ENCODE measurements at regions not wholly inside any gene's neighbourhood (a gene's known extent, or its start where the extent isn't known, plus 50 kb on each side); places are given as distances from the start of the nearest gene placed in this dataset.

DNA sequence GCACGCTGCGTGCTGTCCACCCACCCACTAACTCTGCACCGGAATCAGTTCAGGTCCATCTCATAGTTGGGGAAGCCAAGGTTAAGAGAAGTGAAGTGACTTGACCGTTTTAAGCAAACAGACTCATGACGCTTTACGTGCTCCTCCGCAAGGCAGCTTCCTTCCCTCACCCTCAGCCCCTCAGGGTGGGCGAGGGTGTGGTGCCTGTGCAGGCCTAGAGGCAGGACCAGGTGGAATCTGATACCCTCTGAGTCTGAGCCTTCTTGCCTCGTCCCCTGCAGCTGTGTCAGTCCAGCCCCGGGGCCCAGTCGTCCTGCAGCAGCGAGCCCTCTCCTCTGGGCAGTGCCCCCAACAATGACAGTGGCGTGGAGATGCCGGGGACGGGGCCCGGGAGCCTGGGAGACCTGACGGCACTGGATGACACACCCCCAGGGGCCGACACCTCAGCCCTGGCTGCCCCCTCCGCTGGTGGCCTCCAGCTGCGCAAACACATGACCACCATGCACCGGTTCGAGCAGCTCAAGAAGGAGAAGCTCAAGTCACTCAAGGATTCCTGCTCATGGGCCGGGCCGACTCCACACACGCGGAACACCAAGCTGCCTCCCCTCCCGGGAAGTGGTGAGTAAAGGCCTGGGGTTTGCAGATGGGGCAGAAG lies 250.5 kb downstream of the GLI2 start:
- H3K36me3 ChIP-seq (ENCODE audit: control insufficient read depth, insufficient read depth, low read length) = no peaks in the 10 kb centered on the region
- H3K4me1 ChIP-seq = no peaks in the 10 kb centered on the region
- H3K9me3 ChIP-seq = no peaks in the 10 kb centered on the region
- TF ChIP-seq, protein P1, sequence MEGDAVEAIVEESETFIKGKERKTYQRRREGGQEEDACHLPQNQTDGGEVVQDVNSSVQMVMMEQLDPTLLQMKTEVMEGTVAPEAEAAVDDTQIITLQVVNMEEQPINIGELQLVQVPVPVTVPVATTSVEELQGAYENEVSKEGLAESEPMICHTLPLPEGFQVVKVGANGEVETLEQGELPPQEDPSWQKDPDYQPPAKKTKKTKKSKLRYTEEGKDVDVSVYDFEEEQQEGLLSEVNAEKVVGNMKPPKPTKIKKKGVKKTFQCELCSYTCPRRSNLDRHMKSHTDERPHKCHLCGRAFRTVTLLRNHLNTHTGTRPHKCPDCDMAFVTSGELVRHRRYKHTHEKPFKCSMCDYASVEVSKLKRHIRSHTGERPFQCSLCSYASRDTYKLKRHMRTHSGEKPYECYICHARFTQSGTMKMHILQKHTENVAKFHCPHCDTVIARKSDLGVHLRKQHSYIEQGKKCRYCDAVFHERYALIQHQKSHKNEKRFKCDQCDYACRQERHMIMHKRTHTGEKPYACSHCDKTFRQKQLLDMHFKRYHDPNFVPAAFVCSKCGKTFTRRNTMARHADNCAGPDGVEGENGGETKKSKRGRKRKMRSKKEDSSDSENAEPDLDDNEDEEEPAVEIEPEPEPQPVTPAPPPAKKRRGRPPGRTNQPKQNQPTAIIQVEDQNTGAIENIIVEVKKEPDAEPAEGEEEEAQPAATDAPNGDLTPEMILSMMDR (IDR thresholded peaks at IDR 0.05; ENCODE audit: insufficient read depth in 1 of 2, low read depth in 1 of 2, low read length in 1 of 2, severe bottlenecking in 1 of 2, unreplicated experiment in 1 of 2) = no peak
- Mint-ChIP-seq H3K4me3 (ENCODE audit: unreplicated experiment) (no peak overlapping the region), H3K9me3 (ENCODE audit: unreplicated experiment) (no peaks in the 10 kb centered on the region), H3K36me3 (ENCODE audit: insufficient read depth, unreplicated experiment) (no peaks in the 10 kb centered on the region), H3K27ac (ENCODE audit: unreplicated experiment) (no peak overlapping the region), H3K4me1 (ENCODE audit: low read depth, unreplicated experiment) (no peaks in the 10 kb centered on the region), H3K27me3 (ENCODE audit: insufficient read depth, unreplicated experiment) (no peaks in the 10 kb centered on the region)
- H3K27me3 ChIP-seq (replicated peaks; ENCODE audit: control insufficient read depth, insufficient read depth, low read length) = no peaks in the 10 kb centered on the region
- intact Hi-C loops (cut with micrococcal nuclease; ENCODE audit: unreplicated experiment) = no loop called here
- POLR2A ChIA-PET = no interaction called here
- BruUV-seq (replicated peaks) = no TSS peak
- CTCF ChIA-PET = no interaction called here
- H3K4me3 ChIP-seq (ENCODE audit: low read depth, low read length) = no peak overlapping the region
- DNase-seq = no peak

DNA sequence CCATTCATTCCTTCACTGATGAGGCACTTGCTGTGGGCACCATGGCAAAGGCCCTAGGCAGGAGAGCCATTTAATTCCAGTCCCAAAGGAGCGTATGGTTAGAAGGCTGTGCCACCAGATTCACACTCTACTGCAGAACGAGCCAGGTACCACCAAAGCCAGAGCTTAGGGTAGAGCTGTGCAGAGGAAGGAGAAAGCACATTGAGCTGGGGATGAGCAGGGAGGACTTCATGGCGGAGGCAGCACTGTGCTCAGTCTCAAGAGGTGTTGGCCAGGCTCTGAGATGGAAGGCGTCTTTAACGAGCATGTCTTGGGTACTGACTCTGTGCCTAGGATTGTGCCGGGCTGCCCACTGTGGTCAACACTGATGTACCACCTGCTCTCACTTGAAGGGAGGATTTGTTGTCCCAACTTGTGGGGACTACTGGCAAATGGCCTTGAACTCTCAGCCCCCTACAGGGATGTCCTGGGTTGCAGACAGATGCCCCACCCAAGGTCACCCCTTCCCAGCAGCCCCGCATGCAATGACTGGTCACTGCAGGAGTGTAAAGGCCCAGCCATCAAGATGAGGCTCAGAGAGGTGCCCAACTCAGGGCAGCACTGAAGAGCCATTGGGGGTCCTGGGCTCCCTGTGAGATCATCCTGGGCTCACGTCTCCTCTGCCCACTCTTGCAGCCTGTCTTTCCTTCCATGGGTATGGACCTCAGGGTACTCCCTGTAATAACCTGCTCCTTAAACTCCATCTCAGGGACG lies 251.4 kb downstream of the GLI2 start:
- DNase-seq = no peak
- Histone ChIP-seq H3K4me3 (ENCODE audit: low read depth, low read length) (no peak overlapping the region), H3K27me3 (replicated peaks; ENCODE audit: control insufficient read depth, insufficient read depth, low read length) (no peaks in the 10 kb centered on the region), H3K9me3 (no peaks in the 10 kb centered on the region), H3K36me3 (ENCODE audit: control insufficient read depth, insufficient read depth, low read length) (no peaks in the 10 kb centered on the region), H3K4me1 (no peaks in the 10 kb centered on the region)
- intact Hi-C loops (cut with micrococcal nuclease; ENCODE audit: unreplicated experiment) = no loop called here
- Mint-ChIP-seq H3K36me3 (ENCODE audit: insufficient read depth, unreplicated experiment) (no peaks in the 10 kb centered on the region), H3K4me1 (ENCODE audit: low read depth, unreplicated experiment) (no peaks in the 10 kb centered on the region), H3K27ac (ENCODE audit: unreplicated experiment) (no peak overlapping the region), H3K9me3 (ENCODE audit: unreplicated experiment) (no peaks in the 10 kb centered on the region), H3K4me3 (ENCODE audit: unreplicated experiment) (no peak overlapping the region), H3K27me3 (ENCODE audit: insufficient read depth, unreplicated experiment) (no peaks in the 10 kb centered on the region)
- ChIA-PET POLR2A (no interaction called here), CTCF (no interaction called here)
- BruUV-seq (replicated peaks) = no TSS peak
- TF ChIP-seq, protein P1 (IDR thresholded peaks at IDR 0.05; ENCODE audit: insufficient read depth in 1 of 2, low read depth in 1 of 2, low read length in 1 of 2, severe bottlenecking in 1 of 2, unreplicated experiment in 1 of 2) = no peak

DNA sequence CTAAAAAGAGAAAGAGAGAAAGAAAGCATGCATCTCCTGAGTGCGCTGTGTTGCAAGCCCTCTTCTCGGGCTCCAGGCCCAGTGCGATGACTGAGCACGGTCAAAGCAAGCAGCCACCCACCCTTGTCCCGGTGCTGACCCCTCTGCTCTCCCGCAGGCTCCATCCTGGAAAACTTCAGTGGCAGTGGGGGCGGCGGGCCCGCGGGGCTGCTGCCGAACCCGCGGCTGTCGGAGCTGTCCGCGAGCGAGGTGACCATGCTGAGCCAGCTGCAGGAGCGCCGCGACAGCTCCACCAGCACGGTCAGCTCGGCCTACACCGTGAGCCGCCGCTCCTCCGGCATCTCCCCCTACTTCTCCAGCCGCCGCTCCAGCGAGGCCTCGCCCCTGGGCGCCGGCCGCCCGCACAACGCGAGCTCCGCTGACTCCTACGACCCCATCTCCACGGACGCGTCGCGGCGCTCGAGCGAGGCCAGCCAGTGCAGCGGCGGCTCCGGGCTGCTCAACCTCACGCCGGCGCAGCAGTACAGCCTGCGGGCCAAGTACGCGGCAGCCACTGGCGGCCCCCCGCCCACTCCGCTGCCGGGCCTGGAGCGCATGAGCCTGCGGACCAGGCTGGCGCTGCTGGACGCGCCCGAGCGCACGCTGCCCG lies 252.5 kb downstream of the GLI2 start:
- H3K36me3 Mint-ChIP-seq (ENCODE audit: insufficient read depth, unreplicated experiment) = no peaks in the 10 kb centered on the region
- Histone ChIP-seq H3K4me3 (ENCODE audit: low read depth, low read length) (no peak overlapping the region), H3K4me1 (no peaks in the 10 kb centered on the region), H3K27me3 (replicated peaks; ENCODE audit: control insufficient read depth, insufficient read depth, low read length) (no peaks in the 10 kb centered on the region), H3K36me3 (ENCODE audit: control insufficient read depth, insufficient read depth, low read length) (no peaks in the 10 kb centered on the region), H3K9me3 (no peaks in the 10 kb centered on the region)
- H3K4me3 Mint-ChIP-seq (ENCODE audit: unreplicated experiment) = no peak overlapping the region
- intact Hi-C loops (cut with micrococcal nuclease; ENCODE audit: unreplicated experiment) = no loop called here
- H3K27me3 Mint-ChIP-seq (ENCODE audit: insufficient read depth, unreplicated experiment) = no peaks in the 10 kb centered on the region
- POLR2A ChIA-PET = no interaction called here
- H3K4me1 Mint-ChIP-seq (ENCODE audit: low read depth, unreplicated experiment) = no peaks in the 10 kb centered on the region
- no peak for DNase-seq
- CTCF ChIA-PET = no interaction called here
- H3K9me3 Mint-ChIP-seq (ENCODE audit: unreplicated experiment) = no peaks in the 10 kb centered on the region
- TF ChIP-seq, protein P1 (IDR thresholded peaks at IDR 0.05; ENCODE audit: insufficient read depth in 1 of 2, low read depth in 1 of 2, low read length in 1 of 2, severe bottlenecking in 1 of 2, unreplicated experiment in 1 of 2) = no peak
- H3K27ac Mint-ChIP-seq (ENCODE audit: unreplicated experiment) = no peak overlapping the region
- BruUV-seq (replicated peaks) = no TSS peak

All from Caco-2 (cell line).